ENCODE measurements at regions not wholly inside any gene's neighbourhood (a gene's known extent, or its start where the extent isn't known, plus 50 kb on each side); places are given as distances from the start of the nearest gene placed in this dataset.

GRCh38 chr7:46654546-46655443, 733.7 kb upstream of the IGFBP3 start:
- no peak for ATAC-seq

- no peak for ATAC-seq
Observed at GRCh38 chr7:46653848-46654247, 732.8 kb upstream of the IGFBP3 start.

GRCh38 chr7:46652317-46652716, 731.2 kb upstream of the IGFBP3 start:
- no peak for ATAC-seq

- no peak for ATAC-seq
Observed at GRCh38 chr7:46651561-46652088, 730.6 kb upstream of the IGFBP3 start.

- no peak for ATAC-seq
Observed at GRCh38 chr7:46651070-46651469, 730.0 kb upstream of the IGFBP3 start.

- no peak for ATAC-seq
Observed at GRCh38 chr7:46649876-46650275, 728.8 kb upstream of the IGFBP3 start.

GRCh38 chr7:46637793-46638735, 717.0 kb upstream of the IGFBP3 start:
- ATAC-seq, result no peak

- no peak for ATAC-seq
Observed at GRCh38 chr7:46636022-46636421, 715.0 kb upstream of the IGFBP3 start.

- no peak for ATAC-seq
Observed at GRCh38 chr7:46633630-46634240, 712.7 kb upstream of the IGFBP3 start.

- ATAC-seq, result no peak
Observed at GRCh38 chr7:46633200-46633599, 712.1 kb upstream of the IGFBP3 start.

- no peak for ATAC-seq
Observed at GRCh38 chr7:46630031-46630430, 709.0 kb upstream of the IGFBP3 start.

- ATAC-seq, result no peak
Observed at GRCh38 chr7:46628389-46628788, 707.3 kb upstream of the IGFBP3 start.

- ATAC-seq, result no peak
Observed at GRCh38 chr7:46626691-46627310, 705.7 kb upstream of the IGFBP3 start.

GRCh38 chr7:46626261-46626660, 705.2 kb upstream of the IGFBP3 start:
- ATAC-seq, result no peak

- ATAC-seq, result no peak
Observed at GRCh38 chr7:46625032-46625431, 704.0 kb upstream of the IGFBP3 start.

GRCh38 chr7:46622251-46622650, 701.2 kb upstream of the IGFBP3 start:
- ATAC-seq, result no peak

- ATAC-seq, result no peak
Observed at GRCh38 chr7:46619723-46620310, 698.7 kb upstream of the IGFBP3 start.

GRCh38 chr7:46616636-46617035, 695.6 kb upstream of the IGFBP3 start:
- no peak for ATAC-seq

- ATAC-seq, result no peak
Observed at GRCh38 chr7:46613551-46613950, 692.5 kb upstream of the IGFBP3 start.

- ATAC-seq, result no peak
Observed at GRCh38 chr7:46613116-46613515, 692.0 kb upstream of the IGFBP3 start.

GRCh38 chr7:46611508-46611907, 690.4 kb upstream of the IGFBP3 start:
- ATAC-seq, result no peak

- ATAC-seq, result no peak
Observed at GRCh38 chr7:46610746-46611145, 689.7 kb upstream of the IGFBP3 start.
